Stimulated activated CD4-positive, alpha-beta T cell treated with anti-CD3 and anti-CD28 coated beads, Interleukin-2, amount 100 ng/mL, for 48 hours (primary cell): ENCODE measurements at regions not wholly inside any gene's neighbourhood (a gene's known extent, or its start where the extent isn't known, plus 50 kb on each side); places are given as distances from the start of the nearest gene placed in this dataset.
"Not testable (repeated sequence)": the region's sequence is repeated elsewhere in the genome, so short reads cannot be mapped to it uniquely, and the experiment has no call there.

Source experiments
- DNase-seq, 2 donors: peaks; one replicate each; pipeline ENCODE4 v3.0.0-alpha.2; 2020

GRCh38 chr3:20904671-20905070 lies 718.7 kb upstream of the SGO1 start:
- no peak for DNase-seq

GRCh38 chr3:20898962-20899361 lies 713.0 kb upstream of the SGO1 start:
- DNase-seq = no peak

DNA sequence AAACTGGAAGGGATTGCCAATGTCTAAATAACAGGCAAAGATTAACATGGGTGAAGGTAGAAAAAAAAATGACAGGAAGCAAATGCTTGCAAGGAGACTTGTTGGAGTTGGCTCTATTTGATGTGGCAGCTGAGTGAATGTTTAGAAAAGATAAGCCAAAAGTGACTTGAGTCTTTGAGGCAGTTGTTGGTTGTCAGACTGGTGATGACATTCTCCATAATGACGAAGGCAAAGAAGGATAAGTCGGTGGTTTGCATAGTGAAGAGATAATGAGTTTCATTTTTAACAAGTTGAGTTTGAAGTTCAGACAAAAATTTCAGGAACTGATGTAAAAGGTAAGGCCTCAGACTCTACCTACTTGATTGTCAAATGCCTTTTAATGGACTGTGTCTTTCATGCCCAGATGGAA lies 704.1 kb upstream of the SGO1 start:
- DNase-seq = no peak

GRCh38 chr3:20878691-20879090 lies 692.7 kb upstream of the SGO1 start:
- DNase-seq = no peak

DNA sequence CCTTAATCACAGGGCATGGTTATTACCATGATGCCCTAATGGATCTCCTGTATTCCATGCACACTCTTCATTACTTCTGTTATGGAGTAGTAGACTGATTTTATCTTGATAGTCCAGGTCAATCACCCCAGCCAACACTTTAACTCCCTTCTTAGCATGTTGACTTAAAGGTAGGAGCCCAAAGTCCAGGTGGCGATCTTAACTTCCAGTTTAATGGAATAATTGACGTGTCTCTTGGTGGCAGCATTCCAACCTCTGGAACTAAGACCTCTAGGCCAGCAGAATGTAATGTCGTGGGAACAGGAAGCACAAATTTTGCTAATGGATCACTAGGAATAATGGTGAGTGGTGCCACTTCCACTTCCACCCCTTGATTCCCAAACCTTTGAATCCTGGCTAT lies 687.2 kb upstream of the SGO1 start:
- no peak for DNase-seq

GRCh38 chr3:20870106-20870899 lies 684.3 kb upstream of the SGO1 start:
- DNase-seq = no peak

DNA sequence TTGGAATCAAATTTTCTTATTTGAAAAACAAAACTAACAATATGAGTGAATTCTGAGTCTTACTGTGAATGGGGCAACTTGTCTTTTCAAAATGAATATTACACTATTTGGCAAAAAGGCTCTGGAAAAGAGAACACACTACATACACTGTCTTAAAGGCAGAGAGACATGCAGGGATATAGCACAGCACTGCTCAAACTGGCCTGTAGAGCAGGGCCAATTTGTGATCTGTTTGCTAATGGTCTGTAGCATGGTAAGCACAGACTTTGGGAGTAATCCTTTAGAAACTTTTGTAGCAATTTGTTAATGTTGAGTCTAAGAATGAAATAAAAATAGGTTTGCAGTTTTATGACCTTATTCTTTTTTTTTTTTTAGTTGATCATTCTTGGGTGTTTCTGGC lies 679.8 kb upstream of the SGO1 start:
- no peak for DNase-seq

- no peak for DNase-seq
Observed at GRCh38 chr3:20861454-20861853, 675.4 kb upstream of the SGO1 start.

- DNase-seq = no peak
Observed at GRCh38 chr3:20857636-20858035, 671.6 kb upstream of the SGO1 start.

GRCh38 chr3:20853890-20854289 lies 667.9 kb upstream of the SGO1 start:
- DNase-seq = no peak

DNA sequence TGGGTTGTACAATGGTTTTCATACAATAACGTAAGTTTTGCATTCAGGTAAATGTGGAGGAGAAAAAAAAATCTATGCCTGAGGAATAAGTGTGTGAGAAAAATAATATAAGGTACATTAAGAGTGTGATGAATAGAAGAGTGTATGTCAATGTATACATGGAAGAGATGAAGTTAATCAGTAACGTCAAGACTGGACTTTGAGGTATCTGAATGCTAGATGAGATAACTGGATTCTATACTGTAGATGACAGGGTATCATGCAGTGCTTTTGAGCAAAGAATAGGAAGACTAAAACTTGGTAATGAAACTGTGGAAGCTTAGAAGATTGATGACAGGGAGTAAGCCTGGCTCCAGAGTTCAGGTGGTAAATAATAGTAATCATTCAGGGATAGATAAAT lies 666.7 kb upstream of the SGO1 start:
- DNase-seq = no peak

DNA sequence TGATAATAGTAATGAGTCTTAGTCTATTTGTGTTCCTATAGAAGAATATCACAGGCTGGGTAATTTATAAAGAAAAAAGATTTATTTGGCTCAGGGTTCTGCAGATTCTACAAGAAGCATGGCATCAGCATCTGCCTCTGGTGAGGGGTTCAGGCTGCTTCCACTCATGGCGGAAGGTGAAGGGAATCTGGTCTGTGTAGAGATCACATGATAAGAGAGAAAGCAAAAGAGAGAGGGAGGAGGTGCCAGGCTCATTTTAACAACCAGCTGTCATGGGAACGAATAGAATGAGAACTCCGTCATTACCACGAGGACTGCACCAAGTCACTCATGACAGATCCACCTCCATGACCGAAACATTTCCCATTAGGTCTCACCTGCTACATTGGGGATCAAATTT lies 664.0 kb upstream of the SGO1 start:
- DNase-seq = no peak

- DNase-seq = no peak
Observed at GRCh38 chr3:20846832-20847231, 660.8 kb upstream of the SGO1 start.

DNA sequence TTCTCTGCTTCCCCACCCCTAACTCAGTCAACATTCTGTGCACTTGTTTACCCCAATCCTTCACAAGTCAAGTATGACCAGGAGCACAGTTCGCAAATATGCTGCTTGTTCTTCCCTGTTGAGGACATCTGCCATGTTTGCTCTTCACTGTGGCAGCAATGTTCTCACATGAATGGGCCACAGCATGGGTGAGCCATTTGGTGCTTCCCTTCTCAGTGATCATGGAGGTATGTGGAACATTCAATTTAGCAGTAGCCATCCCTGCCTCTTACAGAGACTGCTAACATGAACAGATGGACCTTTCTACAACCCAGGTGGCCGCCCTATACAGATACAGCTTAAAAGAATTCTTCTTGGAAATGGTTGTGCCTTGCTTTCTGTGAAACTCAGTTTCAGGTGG lies 660.1 kb upstream of the SGO1 start:
- DNase-seq = no peak

- no peak for DNase-seq
Observed at GRCh38 chr3:20844851-20845250, 658.8 kb upstream of the SGO1 start.

GRCh38 chr3:20842594-20843436 lies 656.8 kb upstream of the SGO1 start:
- DNase-seq = no peak

- DNase-seq = no peak
Observed at GRCh38 chr3:20842002-20842401, 656.0 kb upstream of the SGO1 start.

DNA sequence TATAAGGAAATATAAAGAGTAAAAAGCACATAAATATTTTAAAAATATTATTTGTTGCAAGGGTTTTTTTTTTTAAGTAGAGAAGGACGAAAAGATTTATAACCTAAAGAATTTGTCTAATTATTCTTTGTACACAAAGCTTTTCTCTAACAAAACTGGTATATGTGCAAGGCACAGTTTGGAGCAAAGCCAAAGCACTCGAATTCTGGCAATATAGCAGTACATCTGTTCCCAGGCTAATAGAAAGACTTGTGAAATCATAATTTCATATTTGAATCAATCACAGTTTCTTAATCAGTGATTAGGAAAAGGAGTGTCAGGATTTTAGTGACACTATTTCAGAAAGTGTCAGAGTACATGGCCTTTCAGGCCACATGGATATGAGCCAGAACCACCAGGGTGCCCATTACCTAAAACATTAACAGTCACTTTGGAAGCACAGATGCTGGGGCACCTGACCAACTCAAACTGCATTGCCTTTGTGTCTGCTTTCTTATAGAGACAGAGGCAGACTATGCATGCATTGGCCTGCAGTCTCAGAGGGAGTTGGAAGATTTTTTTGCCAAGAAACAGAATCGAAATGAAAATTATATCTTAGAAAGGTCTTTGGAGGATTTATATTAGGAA lies 651.8 kb upstream of the SGO1 start:
- DNase-seq = no peak

GRCh38 chr3:20836801-20837200 lies 650.8 kb upstream of the SGO1 start:
- DNase-seq = no peak

DNA sequence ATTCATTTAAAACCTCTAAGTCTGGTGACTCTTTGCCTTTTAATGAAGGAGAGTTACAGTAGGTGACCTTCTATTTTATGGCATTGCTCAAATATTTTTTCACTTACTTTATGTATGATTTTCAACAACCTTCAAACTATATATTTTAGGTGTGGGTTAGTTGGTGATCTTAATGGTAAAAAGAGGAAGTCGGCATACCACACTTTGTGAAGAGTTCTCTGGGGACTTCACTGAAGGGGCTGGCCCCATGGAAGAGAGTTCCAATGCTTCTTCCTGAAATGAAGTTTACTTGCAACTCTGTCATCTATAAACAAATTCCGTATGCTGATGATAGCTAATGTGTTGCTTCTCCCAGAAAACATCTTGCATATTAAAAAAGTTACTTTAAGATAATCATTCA lies 647.0 kb upstream of the SGO1 start:
- DNase-seq = no peak

DNA sequence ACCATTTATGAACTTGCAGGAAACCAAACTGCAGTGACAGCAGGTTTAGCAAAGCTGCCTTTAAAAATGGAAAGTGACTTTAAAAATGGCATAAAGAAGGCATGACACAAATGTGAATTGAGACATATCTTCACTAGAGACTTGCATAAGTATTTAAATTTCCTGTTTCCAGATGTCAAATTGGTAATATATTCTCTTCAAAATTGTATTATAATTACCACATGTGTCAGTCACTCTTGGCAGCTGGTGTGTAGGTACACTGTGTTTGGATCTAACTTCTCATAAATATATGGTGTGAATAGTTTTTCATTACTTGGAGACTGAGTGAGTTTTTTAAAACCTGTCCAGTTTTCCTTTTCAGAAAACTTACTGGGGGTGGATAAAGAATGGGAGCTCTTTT lies 636.2 kb upstream of the SGO1 start:
- DNase-seq = no peak

GRCh38 chr3:20820872-20821271 lies 634.9 kb upstream of the SGO1 start:
- DNase-seq = not testable (repeated sequence)

GRCh38 chr3:20811631-20812030 lies 625.6 kb upstream of the SGO1 start:
- no peak for DNase-seq

DNA sequence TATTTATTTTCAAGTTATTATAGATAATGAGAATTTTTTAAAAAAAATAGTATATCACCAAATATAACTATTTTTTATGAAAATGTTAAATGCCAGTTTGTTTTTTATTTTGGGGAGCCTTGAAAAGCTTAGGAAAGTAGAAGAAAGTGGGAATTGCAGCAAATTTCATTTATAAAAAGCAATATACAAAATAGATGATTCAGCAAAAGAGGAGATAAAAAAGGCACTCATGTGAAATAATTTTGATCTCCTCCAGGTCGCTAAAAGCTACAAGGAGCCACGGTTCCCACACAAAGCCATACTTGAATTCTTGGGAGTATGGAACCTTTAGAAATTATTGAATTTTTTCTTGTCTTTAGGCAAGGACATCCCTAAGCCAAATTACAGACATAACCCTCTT lies 625.0 kb upstream of the SGO1 start:
- no peak for DNase-seq
